ENCODE measurements at regions not wholly inside any gene's neighbourhood (a gene's known extent, or its start where the extent isn't known, plus 50 kb on each side); places are given as distances from the start of the nearest gene placed in this dataset.

GRCh38 chr21:14688412-14688811 lies 142.3 kb upstream of the SAMSN1 start:
- POLR2A ChIA-PET (ENCODE audit: unreplicated experiment), result no interaction called here

GRCh38 chr21:14687268-14687625 lies 141.1 kb upstream of the SAMSN1 start:
- H2AFZ ChIP-seq, result no peak overlapping the region
- POLR2A ChIA-PET (ENCODE audit: unreplicated experiment), result no interaction called here
- no peaks in the 10 kb centered on the region; the same call in 1 of the 2 replicates for H3K9me2 ChIP-seq (ENCODE audit: insufficient read depth)

More at GRCh38 chr21:14688412-14688811, 142.3 kb upstream of the SAMSN1 start:
- no TSS peak for BruUV-seq (replicated peaks)
- intact Hi-C loops (cut with micrococcal nuclease; ENCODE audit: unreplicated experiment), result no loop called here
- Histone ChIP-seq H3K4me1 (replicated peaks; ENCODE audit: insufficient read depth) (no peaks in the 10 kb centered on the region), H3K9me3 (ENCODE audit: insufficient read depth, low read depth) (no peaks in the 10 kb centered on the region), H2AFZ (no peak overlapping the region), H3K79me2 (ENCODE audit: low read depth) (no peaks in the 10 kb centered on the region), H4K20me1 (ENCODE audit: insufficient read depth) (no peaks in the 10 kb centered on the region), H3F3A (ENCODE audit: insufficient read depth, low read depth) (no peaks in the 10 kb centered on the region), H3K4me2 (no peak overlapping the region), H3K9me2 (ENCODE audit: insufficient read depth) (no peaks in the 10 kb centered on the region; the same call in 1 of the 2 replicates), H3K36me3 (ENCODE audit: low read depth) (no peaks in the 10 kb centered on the region), H3K4me3 (no peak overlapping the region), H3K27me3 (ENCODE audit: insufficient read depth, low read depth) (no peaks in the 10 kb centered on the region), H3K27ac (no peak overlapping the region)
- CTCF ChIA-PET, result no interaction called here
- TF ChIP-seq EZH2 (IDR thresholded peaks at IDR 0.05; ENCODE audit: low read depth) (no peak), CTCF (conservative IDR thresholded peaks at IDR 0.05) (no peak)
- no peak for DNase-seq

GRCh38 chr21:14686466-14687267 lies 140.6 kb upstream of the SAMSN1 start:
- Histone ChIP-seq H3K4me1 (replicated peaks; ENCODE audit: insufficient read depth) (no peaks in the 10 kb centered on the region), H3K27me3 (ENCODE audit: insufficient read depth, low read depth) (no peaks in the 10 kb centered on the region), H3K27ac (no peak overlapping the region), H3K9me2 (ENCODE audit: insufficient read depth) (no peaks in the 10 kb centered on the region; the same call in 1 of the 2 replicates), H3K9me3 (ENCODE audit: insufficient read depth, low read depth) (no peaks in the 10 kb centered on the region; the same call in 1 of the 2 replicates), H3K4me2 (no peak overlapping the region), H2AFZ (no peak overlapping the region), H3K36me3 (ENCODE audit: low read depth) (no peaks in the 10 kb centered on the region), H3K79me2 (ENCODE audit: low read depth) (no peaks in the 10 kb centered on the region), H3K4me3 (no peak overlapping the region), H4K20me1 (ENCODE audit: insufficient read depth) (no peaks in the 10 kb centered on the region), H3F3A (ENCODE audit: insufficient read depth, low read depth) (no peaks in the 10 kb centered on the region)
- DNase-seq, result no peak
- BruUV-seq (replicated peaks), result no TSS peak
- ChIA-PET POLR2A (ENCODE audit: unreplicated experiment) (no interaction called here), CTCF (no interaction called here)
- no peak for TF ChIP-seq CTCF (conservative IDR thresholded peaks at IDR 0.05)
- no peak for TF ChIP-seq EZH2 (IDR thresholded peaks at IDR 0.05; ENCODE audit: low read depth)
- intact Hi-C loops (cut with micrococcal nuclease; ENCODE audit: unreplicated experiment), result no loop called here

More at GRCh38 chr21:14687268-14687625, 141.1 kb upstream of the SAMSN1 start:
- Histone ChIP-seq H3K36me3 (ENCODE audit: low read depth) (no peaks in the 10 kb centered on the region), H3F3A (ENCODE audit: insufficient read depth, low read depth) (no peaks in the 10 kb centered on the region), H3K27me3 (ENCODE audit: insufficient read depth, low read depth) (no peaks in the 10 kb centered on the region), H3K9me3 (ENCODE audit: insufficient read depth, low read depth) (no peaks in the 10 kb centered on the region; the same call in 1 of the 2 replicates), H3K4me1 (replicated peaks; ENCODE audit: insufficient read depth) (no peaks in the 10 kb centered on the region), H3K27ac (no peak overlapping the region), H3K4me3 (no peak overlapping the region), H3K79me2 (ENCODE audit: low read depth) (no peaks in the 10 kb centered on the region), H4K20me1 (ENCODE audit: insufficient read depth) (no peaks in the 10 kb centered on the region), H3K4me2 (no peak overlapping the region)
- CTCF ChIA-PET, result no interaction called here
- no TSS peak for BruUV-seq (replicated peaks)
- no peak for DNase-seq
- TF ChIP-seq CTCF (conservative IDR thresholded peaks at IDR 0.05), result no peak
- intact Hi-C loops (cut with micrococcal nuclease; ENCODE audit: unreplicated experiment), result no loop called here
